SK-N-SH (cell line): ENCODE measurements at regions not wholly inside any gene's neighbourhood (a gene's known extent, or its start where the extent isn't known, plus 50 kb on each side); places are given as distances from the start of the nearest gene placed in this dataset.

Source experiments
- CHD2 ChIP-seq: fragments of 150-350 bp; IDR thresholded peaks from 2 replicates; pipeline ENCODE4 v1.6.1; 2018; ENCODE audit warnings: low read length; ENCODE audit not compliant: partially characterized antibody
- CTCF ChIP-seq: fragments of 200-600 bp; sonication (generic); IDR thresholded peaks from 2 replicates; pipeline ENCODE4 v1.6.1; 2017; ENCODE audit warnings: antibody characterized with exemption, mild to moderate bottlenecking, moderate library complexity
- POLR2AphosphoS5 ChIP-seq: IDR thresholded peaks from 2 replicates; pipeline ENCODE4 v1.6.1; 2012; ENCODE audit warnings: low read depth, low read length

GRCh38 chr3:125670352-125670751 is 75.1 kb upstream of the OSBPL11 start:
- no peak for TF ChIP-seq POLR2AphosphoS5
- no peak for TF ChIP-seq CTCF
- no peak for TF ChIP-seq CHD2
